ENCODE measurements at regions not wholly inside any gene's neighbourhood (a gene's known extent, or its start where the extent isn't known, plus 50 kb on each side); places are given as distances from the start of the nearest gene placed in this dataset.

DNA sequence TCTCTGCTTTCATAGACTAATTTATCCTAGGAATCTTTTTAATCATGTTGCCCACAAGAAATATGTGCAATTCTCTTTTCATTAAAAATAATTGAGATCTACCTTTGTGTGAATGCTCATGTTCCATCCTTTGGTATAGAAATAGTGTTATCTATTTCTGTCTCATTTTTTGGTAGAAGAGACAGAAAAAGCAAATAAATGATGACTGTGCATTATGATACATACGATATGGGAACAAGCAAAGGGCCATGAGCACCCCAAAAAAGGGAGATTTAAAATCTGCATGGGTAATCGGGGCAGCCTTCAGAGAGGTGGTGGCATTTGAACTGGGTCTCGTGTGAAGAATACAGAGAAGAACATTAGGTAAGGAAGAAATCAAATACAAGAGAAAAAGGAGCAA is 1197.5 kb upstream of the AUTS2 start:
- TF ChIP-seq, protein P1, sequence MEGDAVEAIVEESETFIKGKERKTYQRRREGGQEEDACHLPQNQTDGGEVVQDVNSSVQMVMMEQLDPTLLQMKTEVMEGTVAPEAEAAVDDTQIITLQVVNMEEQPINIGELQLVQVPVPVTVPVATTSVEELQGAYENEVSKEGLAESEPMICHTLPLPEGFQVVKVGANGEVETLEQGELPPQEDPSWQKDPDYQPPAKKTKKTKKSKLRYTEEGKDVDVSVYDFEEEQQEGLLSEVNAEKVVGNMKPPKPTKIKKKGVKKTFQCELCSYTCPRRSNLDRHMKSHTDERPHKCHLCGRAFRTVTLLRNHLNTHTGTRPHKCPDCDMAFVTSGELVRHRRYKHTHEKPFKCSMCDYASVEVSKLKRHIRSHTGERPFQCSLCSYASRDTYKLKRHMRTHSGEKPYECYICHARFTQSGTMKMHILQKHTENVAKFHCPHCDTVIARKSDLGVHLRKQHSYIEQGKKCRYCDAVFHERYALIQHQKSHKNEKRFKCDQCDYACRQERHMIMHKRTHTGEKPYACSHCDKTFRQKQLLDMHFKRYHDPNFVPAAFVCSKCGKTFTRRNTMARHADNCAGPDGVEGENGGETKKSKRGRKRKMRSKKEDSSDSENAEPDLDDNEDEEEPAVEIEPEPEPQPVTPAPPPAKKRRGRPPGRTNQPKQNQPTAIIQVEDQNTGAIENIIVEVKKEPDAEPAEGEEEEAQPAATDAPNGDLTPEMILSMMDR (IDR thresholded peaks at IDR 0.05), result no peak
- TF ChIP-seq EP300 (IDR thresholded peaks at IDR 0.05), result no peak

Measured in esophagus muscularis mucosa (tissue), 3 donors.